ENCODE measurements at regions not wholly inside any gene's neighbourhood (a gene's known extent, or its start where the extent isn't known, plus 50 kb on each side); places are given as distances from the start of the nearest gene placed in this dataset.

GRCh38 chr3:35224565-35225295 lies 414.6 kb upstream of the ARPP21 start:
- Mint-ChIP-seq H3K4me3 (no peak overlapping the region), H3K9me3 (peaks cover 33% of the 10 kb centered on the region), H3K4me1 (no peaks in the 10 kb centered on the region), H3K36me3 (ENCODE audit: low read depth) (peaks cover 14% of the 10 kb centered on the region; the same call in 2 of the 3 replicates), H3K27ac (no peak overlapping the region), H3K27me3 (ENCODE audit: insufficient read depth, low read depth, poor library complexity) (no peaks in the 10 kb centered on the region)
- no peaks in the 10 kb centered on the region for H3K79me2 ChIP-seq (replicated peaks; ENCODE audit: insufficient read depth)
- no peak overlapping the region for H3K27ac ChIP-seq (ENCODE audit: low read depth)
- no peaks in the 10 kb centered on the region for H3K27me3 ChIP-seq (ENCODE audit: insufficient read depth)
- H3K36me3 ChIP-seq (ENCODE audit: insufficient read depth): no peaks in the 10 kb centered on the region; the same call in 1 of the 2 replicates
- no peak overlapping the region for H2AFZ ChIP-seq
- H3F3A ChIP-seq (replicated peaks; ENCODE audit: low read depth): no peaks in the 10 kb centered on the region
- no peak for ATAC-seq
- H3K9me2 ChIP-seq (ENCODE audit: insufficient read depth): no peaks in the 10 kb centered on the region
- TF ChIP-seq CREB1 (CRISPR knock-in tag; IDR thresholded peaks at IDR 0.05; ENCODE audit: low read depth): no peak
- no peak for TF ChIP-seq NANOG (IDR thresholded peaks at IDR 0.05; ENCODE audit: borderline replicate concordance)
- TF ChIP-seq REST (IDR thresholded peaks at IDR 0.05; ENCODE audit: unreplicated experiment): no peak
- TF ChIP-seq POLR2AphosphoS5 (IDR thresholded peaks at IDR 0.05; ENCODE audit: low read depth): no peak
- TF ChIP-seq ZNF462 (CRISPR knock-in tag; IDR thresholded peaks at IDR 0.05): no peak
- TF ChIP-seq JUNB (IDR thresholded peaks at IDR 0.05; ENCODE audit: unreplicated experiment): no peak
- no peak for TF ChIP-seq EZH2phosphoT487 (IDR thresholded peaks at IDR 0.05; ENCODE audit: unreplicated experiment)
- no peak for TF ChIP-seq EZH2 (IDR thresholded peaks at IDR 0.05; ENCODE audit: low read depth, unreplicated experiment)
- TF ChIP-seq ZNF331 (CRISPR knock-in tag; IDR thresholded peaks at IDR 0.05; ENCODE audit: low read depth): no peak
- TF ChIP-seq STAT1 (IDR thresholded peaks at IDR 0.05; ENCODE audit: unreplicated experiment): no peak
- no peak for TF ChIP-seq CTCF (conservative IDR thresholded peaks at IDR 0.05; ENCODE audit: low read depth in 2 of 2)
- TF ChIP-seq ZNF114 (CRISPR knock-in tag; IDR thresholded peaks at IDR 0.05): no peak
- TF ChIP-seq, protein P1, sequence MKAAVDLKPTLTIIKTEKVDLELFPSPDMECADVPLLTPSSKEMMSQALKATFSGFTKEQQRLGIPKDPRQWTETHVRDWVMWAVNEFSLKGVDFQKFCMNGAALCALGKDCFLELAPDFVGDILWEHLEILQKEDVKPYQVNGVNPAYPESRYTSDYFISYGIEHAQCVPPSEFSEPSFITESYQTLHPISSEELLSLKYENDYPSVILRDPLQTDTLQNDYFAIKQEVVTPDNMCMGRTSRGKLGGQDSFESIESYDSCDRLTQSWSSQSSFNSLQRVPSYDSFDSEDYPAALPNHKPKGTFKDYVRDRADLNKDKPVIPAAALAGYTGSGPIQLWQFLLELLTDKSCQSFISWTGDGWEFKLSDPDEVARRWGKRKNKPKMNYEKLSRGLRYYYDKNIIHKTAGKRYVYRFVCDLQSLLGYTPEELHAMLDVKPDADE (IDR thresholded peaks at IDR 0.05): no peak
- no peak for DNase-seq (ENCODE audit: low spot score)
- no peak overlapping the region for H3K4me3 ChIP-seq
- no peak overlapping the region for H3K4me2 ChIP-seq
- H3K4me1 ChIP-seq (ENCODE audit: insufficient read depth): no peaks in the 10 kb centered on the region
- H4K20me1 ChIP-seq (replicated peaks; ENCODE audit: insufficient read depth): no peaks in the 10 kb centered on the region

Data from GM23338 (cell line).